Stimulated activated naive B cell treated with anti-CD40 and anti-IgM and Interleukin-4, amounts not matched to agents 10 μg/mL and 1 μg/mL and 100 μg/mL, for 72 hours (primary cell): ENCODE measurements at regions not wholly inside any gene's neighbourhood (a gene's known extent, or its start where the extent isn't known, plus 50 kb on each side); places are given as distances from the start of the nearest gene placed in this dataset.

Experiments used
- ATAC-seq, 2 donors: fragments of 150-1000 bp; cut with Tn5 transposase; replicated peaks; 2 replicates each; pipeline ENCODE4 v1.10.0; 2021; ENCODE audit warnings: moderate library complexity in 1 of 2
- DNase-seq: peaks from one replicate; pipeline ENCODE4 v3.0.0; 2021
- H3K27ac Mint-ChIP-seq: one replicate; pipeline ENCODE4 v1.8.0; 2022; ENCODE audit warnings: mild to moderate bottlenecking, mixed read lengths
- H3K27me3 Mint-ChIP-seq, 2 donors: one replicate each; pipeline ENCODE4 v1.8.0; 2022; ENCODE audit warnings: mixed read lengths in 2 of 2
- H3K36me3 Mint-ChIP-seq, 2 donors: one replicate each; pipeline ENCODE4 v1.8.0; 2022; ENCODE audit warnings: mixed read lengths in 2 of 2, mild to moderate bottlenecking in 1 of 2
- H3K4me1 Mint-ChIP-seq, 2 donors: one replicate each; pipeline ENCODE4 v1.8.0; 2022; ENCODE audit warnings: mixed read lengths in 2 of 2, mild to moderate bottlenecking in 1 of 2
- H3K4me3 Mint-ChIP-seq, 2 donors: one replicate each; pipeline ENCODE4 v1.8.0; 2022; ENCODE audit warnings: mild to moderate bottlenecking in 2 of 2, mixed read lengths in 2 of 2, moderate library complexity in 1 of 2
- H3K9me3 Mint-ChIP-seq, 2 donors: one replicate each; pipeline ENCODE4 v1.8.0; 2022; ENCODE audit warnings: mixed read lengths in 2 of 2, mild to moderate bottlenecking in 1 of 2

- Mint-ChIP-seq H3K4me1 (peaks cover 4 to 8% of the 10 kb centered on the region in 2 donors), H3K36me3 (no peaks in the 10 kb centered on the region), H3K27me3 (peaks cover 0 to 3% of the 10 kb centered on the region in 2 donors), H3K27ac (no peak overlapping the region), H3K4me3 (no peak overlapping the region), H3K9me3 (no peaks in the 10 kb centered on the region)
- ATAC-seq (no peak), DNase-seq (no peak)
These were observed 88.4 kb downstream of the DUSP6 start for GRCh38 chr12:89263900-89264299.

GRCh38 chr12:89262855-89263552 is 89.3 kb downstream of the DUSP6 start:
- no peak overlapping the region for H3K4me3 Mint-ChIP-seq
- DNase-seq: no peak
- ATAC-seq: no peak
- H3K27me3 Mint-ChIP-seq: peaks cover 0 to 3% of the 10 kb centered on the region in 2 donors
- no peak overlapping the region for H3K27ac Mint-ChIP-seq
- H3K4me1 Mint-ChIP-seq: peaks cover 4 to 5% of the 10 kb centered on the region in 2 donors
- peaks cover 4% of the 10 kb centered on the region in 2 donors for H3K9me3 Mint-ChIP-seq
- peaks cover 2 to 4% of the 10 kb centered on the region in 2 donors for H3K36me3 Mint-ChIP-seq

GRCh38 chr12:89261982-89262381 is 90.3 kb downstream of the DUSP6 start:
- no peak for ATAC-seq
- peaks cover 2 to 5% of the 10 kb centered on the region in 2 donors for H3K36me3 Mint-ChIP-seq

GRCh38 chr12:89260841-89261637 is 91.3 kb downstream of the DUSP6 start:
- H3K9me3 Mint-ChIP-seq: peaks cover 5% of the 10 kb centered on the region in 2 donors
- H3K4me3 Mint-ChIP-seq: no peak overlapping the region
- H3K4me1 Mint-ChIP-seq: no peaks in the 10 kb centered on the region
- no peaks in the 10 kb centered on the region for H3K27me3 Mint-ChIP-seq
- no peak for ATAC-seq
- H3K36me3 Mint-ChIP-seq: peaks cover 2 to 5% of the 10 kb centered on the region in 2 donors
- H3K27ac Mint-ChIP-seq: no peak overlapping the region
- no peak for DNase-seq

More at GRCh38 chr12:89261982-89262381, 90.3 kb downstream of the DUSP6 start:
- H3K27me3 Mint-ChIP-seq: peaks cover 0 to 3% of the 10 kb centered on the region in 2 donors
- peaks cover 5% of the 10 kb centered on the region in 2 donors for H3K9me3 Mint-ChIP-seq
- H3K4me3 Mint-ChIP-seq: no peak overlapping the region
- no peak overlapping the region for H3K27ac Mint-ChIP-seq
- no peak for DNase-seq
- H3K4me1 Mint-ChIP-seq: peaks cover 4 to 5% of the 10 kb centered on the region in 2 donors

GRCh38 chr12:89259821-89260220 is 92.5 kb downstream of the DUSP6 start:
- Mint-ChIP-seq H3K36me3 (peaks cover 2 to 5% of the 10 kb centered on the region in 2 donors), H3K4me3 (no peak overlapping the region), H3K9me3 (peaks cover 5% of the 10 kb centered on the region in 2 donors), H3K27ac (no peak overlapping the region), H3K27me3 (no peaks in the 10 kb centered on the region), H3K4me1 (no peaks in the 10 kb centered on the region)
- ATAC-seq (no peak), DNase-seq (no peak)

- no peak for DNase-seq
- Mint-ChIP-seq H3K4me3 (no peak overlapping the region), H3K27ac (no peak overlapping the region), H3K27me3 (no peaks in the 10 kb centered on the region), H3K4me1 (no peaks in the 10 kb centered on the region), H3K9me3 (peaks cover 5 to 8% of the 10 kb centered on the region in 2 donors), H3K36me3 (peaks cover 2 to 5% of the 10 kb centered on the region in 2 donors)
- no peak for ATAC-seq
These were observed 93.9 kb downstream of the DUSP6 start for GRCh38 chr12:89258240-89258969.

GRCh38 chr12:89257340-89257739 is 95.0 kb downstream of the DUSP6 start:
- no peak for ATAC-seq
- no peak overlapping the region for H3K27ac Mint-ChIP-seq
- H3K9me3 Mint-ChIP-seq: peaks cover 5 to 8% of the 10 kb centered on the region in 2 donors
- no peak for DNase-seq
- no peak overlapping the region for H3K4me3 Mint-ChIP-seq
- H3K36me3 Mint-ChIP-seq: peaks cover 2 to 5% of the 10 kb centered on the region in 2 donors
- H3K27me3 Mint-ChIP-seq: no peaks in the 10 kb centered on the region
- H3K4me1 Mint-ChIP-seq: no peaks in the 10 kb centered on the region

- DNase-seq (no peak), ATAC-seq (no peak)
- Mint-ChIP-seq H3K4me3 (no peak overlapping the region), H3K36me3 (peaks cover 2 to 5% of the 10 kb centered on the region in 2 donors), H3K27me3 (no peaks in the 10 kb centered on the region), H3K4me1 (no peaks in the 10 kb centered on the region), H3K9me3 (peaks cover 5 to 8% of the 10 kb centered on the region in 2 donors), H3K27ac (no peak overlapping the region)
These were observed 96.2 kb downstream of the DUSP6 start for GRCh38 chr12:89256060-89256459.

GRCh38 chr12:89253488-89253887 is 98.8 kb downstream of the DUSP6 start:
- Mint-ChIP-seq H3K27me3 (peaks cover 0 to 6% of the 10 kb centered on the region in 2 donors), H3K36me3 (peaks cover 2 to 5% of the 10 kb centered on the region in 2 donors), H3K4me1 (no peaks in the 10 kb centered on the region), H3K27ac (no peak overlapping the region), H3K9me3 (peaks cover 5 to 8% of the 10 kb centered on the region in 2 donors), H3K4me3 (no peak overlapping the region)
- ATAC-seq: no peak
- no peak for DNase-seq

GRCh38 chr12:89252284-89252683 is 100.0 kb downstream of the DUSP6 start:
- DNase-seq: no peak
- H3K4me1 Mint-ChIP-seq: no peaks in the 10 kb centered on the region
- H3K4me3 Mint-ChIP-seq: no peak overlapping the region
- H3K27ac Mint-ChIP-seq: no peak overlapping the region
- H3K9me3 Mint-ChIP-seq: peaks cover 0 to 3% of the 10 kb centered on the region in 2 donors
- no peaks in the 10 kb centered on the region for H3K36me3 Mint-ChIP-seq
- peaks cover 5 to 6% of the 10 kb centered on the region in 2 donors for H3K27me3 Mint-ChIP-seq
- ATAC-seq: no peak

- DNase-seq (no peak), ATAC-seq (no peak)
- Mint-ChIP-seq H3K27ac (no peak overlapping the region), H3K4me1 (no peaks in the 10 kb centered on the region), H3K36me3 (no peaks in the 10 kb centered on the region), H3K27me3 (peaks cover 5 to 6% of the 10 kb centered on the region in 2 donors), H3K9me3 (peaks cover 0 to 3% of the 10 kb centered on the region in 2 donors), H3K4me3 (no peak overlapping the region)
These were observed 100.7 kb downstream of the DUSP6 start for GRCh38 chr12:89251342-89252271.

- no peak for ATAC-seq
- Mint-ChIP-seq H3K27me3 (peaks cover 5 to 6% of the 10 kb centered on the region in 2 donors), H3K4me3 (no peak overlapping the region), H3K4me1 (no peaks in the 10 kb centered on the region), H3K27ac (no peak overlapping the region), H3K36me3 (no peaks in the 10 kb centered on the region), H3K9me3 (peaks cover 0 to 3% of the 10 kb centered on the region in 2 donors)
- no peak for DNase-seq
These were observed 101.7 kb downstream of the DUSP6 start for GRCh38 chr12:89250636-89251035.

GRCh38 chr12:89250213-89250612 is 102.1 kb downstream of the DUSP6 start:
- Mint-ChIP-seq H3K36me3 (no peaks in the 10 kb centered on the region), H3K9me3 (peaks cover 0 to 3% of the 10 kb centered on the region in 2 donors), H3K4me1 (peaks cover 3% of the 10 kb centered on the region in 2 donors), H3K4me3 (no peak overlapping the region), H3K27ac (no peak overlapping the region), H3K27me3 (peaks cover 5 to 6% of the 10 kb centered on the region in 2 donors)
- ATAC-seq (no peak), DNase-seq (no peak)
